ENCODE measurements at regions not wholly inside any gene's neighbourhood (a gene's known extent, or its start where the extent isn't known, plus 50 kb on each side); places are given as distances from the start of the nearest gene placed in this dataset.

DNA sequence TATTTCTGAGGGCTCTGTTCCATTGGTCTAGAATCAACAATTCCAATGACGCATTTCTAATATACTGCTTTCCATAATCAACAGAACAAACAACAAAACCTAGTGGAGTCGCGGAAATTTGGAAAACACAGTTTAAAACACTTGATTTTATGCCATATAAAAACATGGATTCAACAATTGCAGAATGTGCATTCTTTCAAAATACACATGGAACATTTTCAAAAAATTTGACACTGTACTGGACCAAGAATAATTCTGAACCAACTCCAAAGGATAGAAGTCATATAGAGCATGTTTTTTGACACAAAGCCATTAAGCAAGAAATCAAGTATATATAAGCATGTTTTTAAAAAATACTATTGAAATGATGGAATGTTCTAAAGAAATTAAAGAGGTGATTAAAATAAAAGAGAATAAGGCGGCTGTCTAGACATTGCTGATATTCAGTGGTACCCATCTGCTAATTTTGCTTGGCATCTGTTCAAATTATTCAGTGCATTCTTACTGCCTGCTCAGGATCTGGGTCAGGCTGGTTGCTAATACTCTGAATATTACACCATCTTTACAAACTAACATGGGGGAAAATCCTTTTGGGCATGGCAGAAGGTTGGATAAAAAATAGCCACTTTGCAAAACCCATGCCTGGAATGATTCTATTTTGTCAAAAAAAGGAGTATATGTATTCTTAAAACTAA is 221.3 kb downstream of the NPR3 start:
- Mint-ChIP-seq H3K27ac (peak overlapping the region in 2 of 3 experiments; percentile 42 to 67), H3K36me3 (ENCODE audit: low read depth) (no peaks in the 10 kb centered on the region), H3K27me3 (ENCODE audit: low read depth) (no peaks in the 10 kb centered on the region), H3K9me3 (no peaks in the 10 kb centered on the region), H3K4me1 (peaks cover 6% of the 10 kb centered on the region), H3K4me3 (no peak overlapping the region)
- TF ChIP-seq, protein P1, sequence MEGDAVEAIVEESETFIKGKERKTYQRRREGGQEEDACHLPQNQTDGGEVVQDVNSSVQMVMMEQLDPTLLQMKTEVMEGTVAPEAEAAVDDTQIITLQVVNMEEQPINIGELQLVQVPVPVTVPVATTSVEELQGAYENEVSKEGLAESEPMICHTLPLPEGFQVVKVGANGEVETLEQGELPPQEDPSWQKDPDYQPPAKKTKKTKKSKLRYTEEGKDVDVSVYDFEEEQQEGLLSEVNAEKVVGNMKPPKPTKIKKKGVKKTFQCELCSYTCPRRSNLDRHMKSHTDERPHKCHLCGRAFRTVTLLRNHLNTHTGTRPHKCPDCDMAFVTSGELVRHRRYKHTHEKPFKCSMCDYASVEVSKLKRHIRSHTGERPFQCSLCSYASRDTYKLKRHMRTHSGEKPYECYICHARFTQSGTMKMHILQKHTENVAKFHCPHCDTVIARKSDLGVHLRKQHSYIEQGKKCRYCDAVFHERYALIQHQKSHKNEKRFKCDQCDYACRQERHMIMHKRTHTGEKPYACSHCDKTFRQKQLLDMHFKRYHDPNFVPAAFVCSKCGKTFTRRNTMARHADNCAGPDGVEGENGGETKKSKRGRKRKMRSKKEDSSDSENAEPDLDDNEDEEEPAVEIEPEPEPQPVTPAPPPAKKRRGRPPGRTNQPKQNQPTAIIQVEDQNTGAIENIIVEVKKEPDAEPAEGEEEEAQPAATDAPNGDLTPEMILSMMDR (IDR thresholded peaks at IDR 0.05; ENCODE audit: unreplicated experiment in 3 of 3): no peak

DNA sequence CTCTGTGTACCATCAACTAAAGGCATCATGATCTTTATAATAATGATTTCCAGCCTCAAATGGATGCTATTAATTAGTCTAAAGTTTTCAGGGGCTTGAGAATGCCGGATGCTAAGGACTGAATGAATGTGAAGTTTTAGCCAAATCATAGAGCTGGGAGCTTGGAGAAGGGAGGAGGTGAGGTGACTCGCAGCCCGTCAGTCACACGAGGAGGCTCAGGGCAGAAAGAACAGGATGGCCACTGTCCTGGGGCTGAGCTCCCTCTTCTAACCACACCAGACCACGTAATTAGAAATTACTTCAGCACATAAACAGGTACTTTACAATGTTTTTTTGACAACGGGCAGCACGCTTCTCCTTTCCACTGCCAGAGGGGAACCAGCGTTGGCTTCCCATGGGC is 222.6 kb downstream of the NPR3 start:
- H3K4me1 Mint-ChIP-seq: peaks cover 6% of the 10 kb centered on the region
- H3K9me3 Mint-ChIP-seq: no peaks in the 10 kb centered on the region
- no peak overlapping the region for H3K27ac Mint-ChIP-seq
- H3K27me3 Mint-ChIP-seq (ENCODE audit: low read depth): no peaks in the 10 kb centered on the region
- TF ChIP-seq, protein P1 (IDR thresholded peaks at IDR 0.05; ENCODE audit: unreplicated experiment in 3 of 3): no peak
- H3K4me3 Mint-ChIP-seq: no peak overlapping the region
- H3K36me3 Mint-ChIP-seq (ENCODE audit: low read depth): no peaks in the 10 kb centered on the region

DNA sequence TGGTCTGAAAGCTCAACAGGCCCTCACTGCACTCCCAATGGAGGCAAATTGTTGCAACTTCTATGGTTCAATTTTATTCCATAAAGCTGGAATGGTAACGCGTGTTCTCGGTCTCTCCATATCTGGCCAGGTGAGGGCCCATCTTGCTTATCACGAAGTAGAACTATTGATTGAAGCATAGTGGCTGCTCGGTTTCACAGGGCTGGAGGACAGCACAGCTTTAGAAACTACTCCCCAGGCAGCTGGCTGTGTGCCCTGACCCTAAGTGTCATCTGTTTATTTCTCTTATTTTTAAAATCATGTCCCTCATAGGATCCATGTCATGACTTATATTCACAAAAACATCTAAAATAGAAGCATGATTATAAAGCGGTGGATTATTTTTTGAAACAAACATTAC is 223.4 kb downstream of the NPR3 start:
- Mint-ChIP-seq H3K36me3 (ENCODE audit: low read depth) (no peaks in the 10 kb centered on the region), H3K27me3 (ENCODE audit: low read depth) (no peaks in the 10 kb centered on the region), H3K4me3 (no peak overlapping the region), H3K9me3 (no peaks in the 10 kb centered on the region), H3K4me1 (peaks cover 6% of the 10 kb centered on the region), H3K27ac (no peak overlapping the region)
- TF ChIP-seq, protein P1 (IDR thresholded peaks at IDR 0.05; ENCODE audit: unreplicated experiment in 3 of 3): no peak

DNA sequence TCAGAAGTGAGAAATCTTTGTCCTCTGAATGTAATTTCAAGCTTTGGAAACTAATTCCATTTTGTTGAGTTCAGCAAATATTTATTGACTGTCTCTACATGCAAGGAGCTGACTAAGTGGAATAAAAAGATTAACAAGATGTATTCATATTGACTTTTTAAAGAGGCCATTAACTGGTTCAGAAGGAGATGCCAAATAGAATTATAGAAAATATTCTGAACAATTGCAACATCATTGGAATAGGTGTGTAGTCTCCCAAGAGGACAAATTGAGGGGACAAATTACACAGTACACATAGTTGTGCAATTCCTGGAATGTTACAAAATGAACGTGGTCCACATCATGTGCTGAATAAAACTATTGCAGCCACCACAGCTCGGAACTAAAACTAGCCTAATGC is 224.2 kb downstream of the NPR3 start:
- Mint-ChIP-seq H3K27ac (no peak overlapping the region), H3K9me3 (no peaks in the 10 kb centered on the region), H3K4me3 (no peak overlapping the region), H3K4me1 (peaks cover 6% of the 10 kb centered on the region), H3K36me3 (ENCODE audit: low read depth) (no peaks in the 10 kb centered on the region), H3K27me3 (ENCODE audit: low read depth) (no peaks in the 10 kb centered on the region)
- TF ChIP-seq, protein P1 (IDR thresholded peaks at IDR 0.05; ENCODE audit: unreplicated experiment in 3 of 3): no peak

DNA sequence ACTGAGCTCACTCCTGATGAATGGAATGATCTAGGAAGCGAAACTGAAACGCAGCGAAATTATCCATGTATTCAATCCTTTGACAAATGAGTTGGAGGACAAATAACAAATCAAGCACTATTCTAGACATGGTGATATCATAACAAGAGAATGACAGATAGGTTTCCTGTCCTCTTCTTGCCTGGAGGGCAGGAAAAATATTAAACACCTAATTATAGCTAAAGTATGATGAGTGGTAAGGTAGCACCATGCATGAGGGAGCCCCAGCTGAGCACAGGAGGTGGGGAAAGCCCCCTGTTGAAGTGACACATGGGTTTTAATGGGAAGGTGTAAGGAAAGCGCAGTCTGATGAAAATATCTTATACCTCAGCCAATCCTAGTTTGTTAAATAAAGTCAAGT is 225.2 kb downstream of the NPR3 start:
- Mint-ChIP-seq H3K9me3 (no peaks in the 10 kb centered on the region), H3K36me3 (ENCODE audit: low read depth) (no peaks in the 10 kb centered on the region), H3K4me3 (no peak overlapping the region), H3K27me3 (ENCODE audit: low read depth) (no peaks in the 10 kb centered on the region), H3K4me1 (peaks cover 6% of the 10 kb centered on the region), H3K27ac (no peak overlapping the region)
- TF ChIP-seq, protein P1 (IDR thresholded peaks at IDR 0.05; ENCODE audit: unreplicated experiment in 3 of 3): no peak

Measured in nephron (organoid).